Astrocyte of the cerebellum (primary cell): ENCODE measurements at regions not wholly inside any gene's neighbourhood (a gene's known extent, or its start where the extent isn't known, plus 50 kb on each side); places are given as distances from the start of the nearest gene placed in this dataset.

Experiments
- DNase-seq: peaks from one replicate; pipeline ENCODE4 v3.0.0-alpha.2; 2011; ENCODE audit warnings: low read depth
- H3K4me3 ChIP-seq: 2 replicates; pipeline ENCODE4 v1.5.1; 2011; ENCODE audit warnings: mild to moderate bottlenecking, low read depth, low read length, moderate library complexity
- CTCF ChIP-seq: IDR thresholded peaks from 2 replicates; pipeline ENCODE4 v1.5.1; 2012; ENCODE audit warnings: low read length, low read depth, moderate library complexity, mild to moderate bottlenecking; ENCODE audit errors: missing control alignments
- in situ Hi-C: cut with HindIII; loops from 2 replicates; pipeline ENCODE4 v1.10.0; 2017; ENCODE audit warnings: low sequenced_read_pairs

DNA sequence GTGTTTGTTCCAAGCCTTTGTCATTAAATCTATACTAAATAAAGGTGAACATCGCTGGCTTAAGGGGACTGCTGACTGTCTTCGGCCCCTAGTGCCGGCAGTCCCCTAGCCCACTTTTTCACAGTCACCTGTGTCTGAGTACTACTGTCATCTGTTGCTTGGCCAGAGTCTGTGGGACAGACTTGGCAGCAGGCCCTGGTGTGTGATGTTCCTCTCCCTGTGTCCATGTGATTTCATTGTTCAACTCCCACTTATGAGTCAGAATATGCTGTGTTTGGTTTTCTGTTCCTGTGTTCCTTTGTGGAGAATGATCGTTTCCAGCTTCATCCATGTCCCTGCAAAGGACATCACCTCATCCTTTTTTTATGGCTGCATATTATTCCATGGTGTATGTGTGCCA lies 133.4 kb downstream of the HAO1 start:
- no peak for TF ChIP-seq CTCF
- in situ Hi-C loops, result no loop called here
- H3K4me3 ChIP-seq, result no peak overlapping the region
- no peak for DNase-seq

DNA sequence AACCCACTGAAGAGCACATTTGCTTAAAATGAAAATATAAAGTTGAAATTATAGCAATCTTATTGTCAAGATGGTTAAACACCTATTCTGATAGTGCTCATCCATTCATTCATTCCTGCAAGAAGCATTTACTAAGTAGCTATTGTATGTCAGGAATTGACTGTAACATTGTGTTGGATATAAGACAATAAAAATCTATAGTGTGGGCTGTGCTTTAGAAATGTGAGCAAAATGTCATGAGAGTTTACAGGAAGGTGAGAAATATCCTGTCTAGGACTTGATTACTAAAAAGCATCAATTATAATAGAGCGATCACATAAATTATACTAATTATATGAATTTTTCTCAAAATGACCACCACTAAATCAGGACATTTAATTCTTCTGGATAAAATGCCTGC lies 123.0 kb downstream of the HAO1 start:
- no peak for DNase-seq
- H3K4me3 ChIP-seq, result no peak overlapping the region
- TF ChIP-seq CTCF, result no peak
- in situ Hi-C loops, result no loop called here

- in situ Hi-C loops, result no loop called here
- no peak for DNase-seq
- TF ChIP-seq CTCF, result no peak
Observed at GRCh38 chr20:7818477-7818876, 121.8 kb downstream of the HAO1 start.

DNA sequence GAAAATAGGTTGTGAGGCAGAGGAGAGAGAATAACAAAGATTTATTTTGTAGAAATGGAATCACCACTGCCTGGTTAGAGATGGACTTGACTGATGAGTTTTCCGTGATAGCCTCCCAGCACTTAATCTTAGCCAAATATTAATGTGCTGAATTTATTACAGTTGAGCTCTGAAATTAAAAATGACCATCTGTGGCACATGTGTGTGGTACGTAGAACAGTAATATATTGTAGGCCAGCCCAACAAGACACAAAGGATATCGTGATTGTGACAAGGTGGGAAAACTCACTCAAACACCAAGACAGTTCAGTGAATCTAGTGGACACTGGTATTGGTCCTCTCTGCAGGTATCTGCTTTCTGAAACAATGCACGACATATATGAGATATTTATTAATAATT lies 119.4 kb downstream of the HAO1 start:
- H3K4me3 ChIP-seq, result no peak overlapping the region
- no peak for DNase-seq
- TF ChIP-seq CTCF, result no peak
- in situ Hi-C loops, result no loop called here

More at GRCh38 chr20:7818477-7818876, 121.8 kb downstream of the HAO1 start:
- no peak overlapping the region for H3K4me3 ChIP-seq

- TF ChIP-seq CTCF, result no peak
- no peak overlapping the region for H3K4me3 ChIP-seq
- no peak for DNase-seq
- in situ Hi-C loops, result no loop called here
Observed at GRCh38 chr20:7822772-7823171, 117.5 kb downstream of the HAO1 start.

DNA sequence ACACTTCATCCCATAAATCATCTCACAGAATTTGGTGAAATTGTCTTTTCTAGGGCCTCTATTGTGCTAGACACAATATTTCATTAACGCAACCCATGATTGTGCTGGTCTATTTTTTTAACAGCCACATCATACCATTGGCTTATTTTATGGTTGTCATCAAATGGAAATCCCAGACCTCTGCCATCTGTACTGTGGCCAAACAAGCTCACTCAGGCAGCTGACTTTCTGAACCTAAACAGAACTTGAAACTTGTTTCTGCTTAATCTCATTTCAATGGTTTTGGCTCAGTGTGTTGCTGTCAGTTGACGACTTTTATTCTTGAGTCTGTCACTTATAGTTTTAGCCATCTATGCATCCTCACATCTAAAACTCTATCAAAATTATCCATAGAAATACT lies 111.8 kb downstream of the HAO1 start:
- TF ChIP-seq CTCF, result no peak
- DNase-seq, result no peak

GRCh38 chr20:7829031-7829430 lies 111.2 kb downstream of the HAO1 start:
- DNase-seq, result no peak
- TF ChIP-seq CTCF, result no peak
- in situ Hi-C loops, result no loop called here
- H3K4me3 ChIP-seq, result no peak overlapping the region

More for the DNA sequence above, 111.8 kb downstream of the HAO1 start:
- in situ Hi-C loops, result no loop called here
- no peak overlapping the region for H3K4me3 ChIP-seq
